GM19043 (cell line): ENCODE measurements at regions not wholly inside any gene's neighbourhood (a gene's known extent, or its start where the extent isn't known, plus 50 kb on each side); places are given as distances from the start of the nearest gene placed in this dataset.
"Not testable (repeated sequence)": the region's sequence is repeated elsewhere in the genome, so short reads cannot be mapped to it uniquely, and the experiment has no call there.

Source experiments
- ATAC-seq: cut with Tn5 transposase; IDR thresholded peaks from one replicate; pipeline ENCODE4 v1.9.1; 2021; ENCODE audit warnings: low read depth; ENCODE audit not compliant: unreplicated experiment

GRCh38 chr16:26569793-26570192 lies 496.9 kb upstream of the C16orf82 start:
- no peak for ATAC-seq

- ATAC-seq, result no peak
Observed at GRCh38 chr16:26578748-26579147, 488.0 kb upstream of the C16orf82 start.

- no peak for ATAC-seq
Observed at GRCh38 chr16:26583803-26584202, 482.9 kb upstream of the C16orf82 start.

GRCh38 chr16:26593700-26594099 lies 473.0 kb upstream of the C16orf82 start:
- ATAC-seq, result no peak

- ATAC-seq, result no peak
Observed at GRCh38 chr16:26594666-26595065, 472.1 kb upstream of the C16orf82 start.

GRCh38 chr16:26595199-26595598 lies 471.5 kb upstream of the C16orf82 start:
- no peak for ATAC-seq

GRCh38 chr16:26596033-26596432 lies 470.7 kb upstream of the C16orf82 start:
- not testable (repeated sequence) for ATAC-seq

GRCh38 chr16:26598061-26598460 lies 468.7 kb upstream of the C16orf82 start:
- ATAC-seq, result no peak

- ATAC-seq, result no peak
Observed at GRCh38 chr16:26598998-26599784, 467.5 kb upstream of the C16orf82 start.

- ATAC-seq, result no peak
Observed at GRCh38 chr16:26599785-26600104, 467.0 kb upstream of the C16orf82 start.

GRCh38 chr16:26601335-26601734 lies 465.4 kb upstream of the C16orf82 start:
- no peak for ATAC-seq

GRCh38 chr16:26605626-26606271 lies 461.0 kb upstream of the C16orf82 start:
- no peak for ATAC-seq

GRCh38 chr16:26606381-26607150 lies 460.2 kb upstream of the C16orf82 start:
- no peak for ATAC-seq

- no peak for ATAC-seq
Observed at GRCh38 chr16:26614237-26614841, 452.4 kb upstream of the C16orf82 start.

GRCh38 chr16:26623442-26623841 lies 443.3 kb upstream of the C16orf82 start:
- ATAC-seq, result no peak

GRCh38 chr16:26627958-26628357 lies 438.8 kb upstream of the C16orf82 start:
- no peak for ATAC-seq

- not testable (repeated sequence) for ATAC-seq
Observed at GRCh38 chr16:26631365-26631764, 435.4 kb upstream of the C16orf82 start.

- no peak for ATAC-seq
Observed at GRCh38 chr16:26642047-26642664, 424.6 kb upstream of the C16orf82 start.

- ATAC-seq, result no peak
Observed at GRCh38 chr16:26643519-26643918, 423.2 kb upstream of the C16orf82 start.

GRCh38 chr16:26644912-26645543 lies 421.7 kb upstream of the C16orf82 start:
- no peak for ATAC-seq
